SK-N-MC (cell line): ENCODE measurements at regions not wholly inside any gene's neighbourhood (a gene's known extent, or its start where the extent isn't known, plus 50 kb on each side); places are given as distances from the start of the nearest gene placed in this dataset.

ENCODE experiments used
- DNase-seq: peaks from one replicate; pipeline ENCODE4 v3.0.0-alpha.2; 2011; ENCODE audit warnings: low read depth, low spot score
- H3K27ac ChIP-seq: fragments of 200-600 bp; sonication (generic); 2 replicates; pipeline ENCODE4 v1.5.1; 2016; ENCODE audit warnings: mixed run types
- H3K36me3 ChIP-seq: fragments of 200-600 bp; sonication (generic); 2 replicates; pipeline ENCODE4 v1.6.1; 2017; ENCODE audit warnings: antibody characterized with exemption, low read length, mixed read lengths; ENCODE audit not compliant: insufficient read depth
- H3K4me3 ChIP-seq: fragments of 200-600 bp; sonication (generic); 2 replicates; pipeline ENCODE4 v1.5.1; 2016
- H3K9ac ChIP-seq: fragments of 200-600 bp; sonication (generic); 2 replicates; pipeline ENCODE4 v1.8.0; 2017; ENCODE audit warnings: mixed run types, mixed read lengths; ENCODE audit not compliant: insufficient read length
- H3K9me3 ChIP-seq: fragments of 200-600 bp; sonication (generic); 2 replicates; pipeline ENCODE4 v1.6.1; 2017; ENCODE audit warnings: low read depth, mild to moderate bottlenecking, antibody characterized with exemption, low read length, moderate library complexity, mixed read lengths
- EZH2 ChIP-seq: fragments of 200-600 bp; sonication (generic); IDR thresholded peaks from one replicate; pipeline ENCODE4 v1.6.1; 2017; ENCODE audit warnings: antibody characterized with exemption
- FOXP2 ChIP-seq: optimal IDR thresholded peaks from 2 replicates; pipeline ENCODE3; 2011; ENCODE audit warnings: mild to moderate bottlenecking, moderate library complexity; ENCODE audit not compliant: insufficient read depth; ENCODE audit errors: extremely low read length, control extremely low read depth
- POLR2AphosphoS5 ChIP-seq: IDR thresholded peaks from 2 replicates; pipeline ENCODE4 v1.6.1; 2012; ENCODE audit warnings: mild to moderate bottlenecking, low read depth, low read length, borderline replicate concordance

DNA sequence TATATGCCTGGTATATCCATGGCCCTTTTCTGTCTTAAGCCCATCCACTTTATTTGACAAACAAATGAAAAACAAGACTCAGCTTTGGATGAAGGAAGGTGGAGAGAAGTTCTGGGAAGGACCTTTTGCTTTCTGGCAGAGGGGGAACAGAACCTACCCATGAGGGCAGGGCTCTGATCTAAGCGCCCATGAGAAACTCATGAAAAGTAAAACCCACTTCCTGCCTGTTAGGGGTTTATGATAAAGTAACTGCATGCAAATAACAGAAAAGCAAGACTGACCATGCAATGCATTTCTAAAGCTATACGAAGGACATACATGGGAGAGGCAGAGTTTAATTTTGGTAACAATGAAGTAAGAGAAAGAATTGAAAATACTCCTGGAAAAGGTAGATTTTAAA is 181.9 kb upstream of the ADRA1B start:
- Histone ChIP-seq H3K4me3 (no peak overlapping the region), H3K36me3 (no peaks in the 10 kb centered on the region), H3K9ac (no peak overlapping the region), H3K27ac (no peak overlapping the region), H3K9me3 (no peaks in the 10 kb centered on the region)
- no peak for DNase-seq
- TF ChIP-seq EZH2: no peak
- TF ChIP-seq FOXP2: no peak
- no peak for TF ChIP-seq POLR2AphosphoS5

DNA sequence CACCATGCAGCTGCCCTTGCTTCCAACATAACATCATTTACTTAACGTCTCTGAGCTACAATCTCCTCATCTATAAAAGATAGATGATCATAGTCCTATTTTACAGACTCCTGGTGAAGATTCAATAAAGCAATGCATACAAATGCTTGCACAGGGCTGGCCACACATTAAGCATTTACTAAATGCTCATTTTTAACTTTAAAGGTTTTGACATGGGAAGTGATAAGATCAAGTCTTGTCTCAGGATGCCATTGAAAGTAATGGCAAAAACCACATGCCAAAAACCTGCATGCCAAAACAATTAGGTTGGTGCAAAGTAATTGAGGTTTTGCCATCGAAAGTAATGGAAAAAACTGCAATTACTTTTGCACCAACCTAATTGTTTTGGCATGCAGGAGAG is 181.2 kb upstream of the ADRA1B start:
- no peak for TF ChIP-seq EZH2
- TF ChIP-seq FOXP2: no peak
- TF ChIP-seq POLR2AphosphoS5: no peak
- no peaks in the 10 kb centered on the region for H3K9me3 ChIP-seq
- no peaks in the 10 kb centered on the region for H3K36me3 ChIP-seq
- H3K27ac ChIP-seq: no peak overlapping the region
- no peak for DNase-seq
- no peak overlapping the region for H3K9ac ChIP-seq
- no peak overlapping the region for H3K4me3 ChIP-seq

DNA sequence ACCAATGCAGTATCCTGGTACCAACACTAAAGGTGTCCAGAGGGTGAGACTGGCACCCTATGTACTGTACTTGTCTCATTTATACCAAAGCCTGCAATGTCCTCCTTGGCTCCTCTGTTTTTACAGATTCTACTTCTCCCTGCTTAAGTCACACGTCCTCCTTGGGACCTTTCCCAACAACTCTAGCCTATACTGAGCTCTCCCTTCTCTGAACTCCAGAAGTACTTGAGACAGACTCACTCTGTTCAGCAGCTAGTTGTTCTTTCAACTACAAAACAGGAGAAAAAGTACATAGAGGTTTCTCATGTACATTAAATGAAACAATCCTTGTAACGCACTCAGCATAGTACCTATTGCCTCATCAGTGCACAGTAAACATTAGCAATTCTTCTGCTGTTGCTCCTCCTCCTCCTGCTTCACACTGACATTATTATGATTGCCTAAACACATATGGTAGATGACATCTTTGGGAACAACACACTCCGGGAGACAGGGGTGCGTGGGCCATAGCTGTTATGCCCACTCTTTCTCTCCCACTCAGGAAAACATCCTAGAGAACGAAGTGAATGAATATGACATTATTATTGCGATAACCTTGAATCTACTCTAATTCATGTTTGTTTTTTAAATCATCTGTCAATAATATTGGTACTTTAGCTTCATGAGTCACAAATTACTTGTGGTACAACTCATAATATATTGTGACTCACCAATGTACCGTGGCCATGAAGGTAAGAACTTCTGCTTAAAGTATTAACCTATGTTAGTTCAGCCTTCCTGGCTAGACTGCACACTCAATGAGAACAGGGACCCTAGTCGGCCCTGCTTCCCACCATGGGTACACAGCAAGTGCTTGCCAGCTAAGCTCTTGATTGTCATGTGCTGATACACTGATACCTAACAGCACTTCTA is 180.3 kb upstream of the ADRA1B start:
- no peak overlapping the region for H3K27ac ChIP-seq
- no peaks in the 10 kb centered on the region for H3K36me3 ChIP-seq
- H3K9me3 ChIP-seq: no peaks in the 10 kb centered on the region
- TF ChIP-seq FOXP2 (no peak), POLR2AphosphoS5 (no peak), EZH2 (no peak)
- no peak for DNase-seq
- no peak overlapping the region for H3K9ac ChIP-seq
- H3K4me3 ChIP-seq: no peak overlapping the region

DNA sequence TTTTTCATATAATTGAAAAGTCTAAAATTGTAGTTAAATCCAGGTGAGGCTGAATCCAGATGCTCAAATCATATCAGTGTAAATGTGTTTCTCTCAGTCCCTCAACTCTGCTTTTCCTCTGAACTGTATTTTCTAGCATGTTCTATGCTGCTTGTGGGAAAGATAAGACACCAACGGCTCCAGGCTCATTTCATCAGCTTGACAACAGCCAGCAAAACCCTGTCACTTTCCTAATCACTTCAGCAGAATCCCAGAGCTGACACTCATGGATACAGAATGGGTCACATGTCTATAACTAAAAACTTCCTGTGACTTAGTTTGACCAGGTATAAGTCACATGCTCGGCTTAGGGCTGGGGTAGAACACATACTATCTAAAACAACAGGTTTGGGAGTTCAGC is 179.4 kb upstream of the ADRA1B start:
- Histone ChIP-seq H3K4me3 (no peak overlapping the region), H3K36me3 (no peaks in the 10 kb centered on the region), H3K9ac (no peak overlapping the region), H3K9me3 (no peaks in the 10 kb centered on the region), H3K27ac (no peak overlapping the region)
- DNase-seq: no peak
- TF ChIP-seq FOXP2: no peak
- TF ChIP-seq POLR2AphosphoS5: no peak
- no peak for TF ChIP-seq EZH2

DNA sequence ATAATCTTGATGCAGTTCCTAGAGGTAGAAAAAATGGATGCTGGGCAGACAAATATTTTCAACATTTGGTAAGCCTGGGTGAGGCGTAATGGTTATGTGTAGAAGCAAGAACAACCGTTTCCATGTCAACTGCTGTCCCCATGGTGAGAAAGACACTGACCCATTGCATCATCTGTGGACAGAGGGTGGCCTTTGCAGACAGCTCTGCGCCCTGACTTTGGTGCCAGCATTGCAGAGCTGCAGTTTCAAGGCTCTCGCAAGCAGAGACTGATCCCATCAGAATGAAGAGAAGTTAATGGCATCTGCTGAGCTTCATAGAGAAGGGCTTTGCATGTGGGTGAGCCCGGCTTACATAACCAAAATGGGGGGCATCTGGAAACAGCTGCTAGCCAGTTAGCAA is 179.0 kb upstream of the ADRA1B start:
- Histone ChIP-seq H3K9ac (no peak overlapping the region), H3K9me3 (no peaks in the 10 kb centered on the region), H3K27ac (no peak overlapping the region), H3K36me3 (no peaks in the 10 kb centered on the region), H3K4me3 (no peak overlapping the region)
- DNase-seq: no peak
- TF ChIP-seq FOXP2: no peak
- no peak for TF ChIP-seq EZH2
- no peak for TF ChIP-seq POLR2AphosphoS5

DNA sequence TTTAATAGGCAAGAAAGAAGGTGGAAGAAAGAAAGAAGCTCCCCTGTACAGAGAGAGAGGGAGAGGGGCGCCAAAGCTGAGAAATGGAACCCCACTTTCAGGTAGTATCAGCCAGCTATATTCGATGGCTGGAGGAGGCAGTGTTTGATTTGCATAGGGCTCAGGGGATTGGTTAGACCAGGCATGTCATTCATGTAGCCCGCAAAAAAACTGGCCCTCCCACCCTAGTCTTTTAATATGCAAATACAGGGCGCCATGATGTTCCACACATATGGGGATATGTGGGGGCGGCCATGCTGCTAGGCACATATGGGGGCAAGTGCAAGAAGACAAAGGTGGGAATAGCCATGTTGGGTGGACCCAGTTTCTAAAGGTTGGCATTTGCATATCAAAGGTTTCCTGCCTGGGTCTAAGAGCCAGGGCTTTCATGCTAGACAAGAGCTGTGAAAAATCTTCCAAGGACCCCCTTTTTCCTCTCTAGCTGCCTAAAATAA is 174.4 kb upstream of the ADRA1B start:
- no peaks in the 10 kb centered on the region for H3K36me3 ChIP-seq
- no peak overlapping the region for H3K27ac ChIP-seq
- no peak for DNase-seq
- no peaks in the 10 kb centered on the region for H3K9me3 ChIP-seq
- TF ChIP-seq EZH2 (no peak), FOXP2 (no peak), POLR2AphosphoS5 (no peak)
- H3K9ac ChIP-seq: no peak overlapping the region
- no peak overlapping the region for H3K4me3 ChIP-seq

DNA sequence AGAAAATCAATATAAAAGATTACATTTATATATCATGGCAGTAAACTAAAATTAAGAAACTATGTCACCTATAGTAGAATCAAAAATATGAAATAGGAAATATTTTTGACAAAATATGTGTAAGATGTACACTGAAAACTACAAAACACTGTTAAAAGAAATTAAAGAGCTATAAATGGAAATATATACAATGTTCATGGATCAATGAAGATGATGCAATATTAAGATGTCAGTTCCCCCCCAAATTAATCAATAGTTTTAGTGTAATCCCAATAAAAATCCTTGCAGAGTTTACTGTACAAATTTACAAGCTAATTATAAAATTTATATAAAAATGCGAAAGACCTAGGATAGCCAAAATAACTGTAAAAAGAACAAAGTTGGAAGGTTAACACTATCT is 173.0 kb upstream of the ADRA1B start:
- Histone ChIP-seq H3K36me3 (no peaks in the 10 kb centered on the region), H3K9ac (no peak overlapping the region), H3K27ac (no peak overlapping the region), H3K9me3 (no peaks in the 10 kb centered on the region), H3K4me3 (no peak overlapping the region)
- no peak for DNase-seq
- TF ChIP-seq FOXP2: no peak

DNA sequence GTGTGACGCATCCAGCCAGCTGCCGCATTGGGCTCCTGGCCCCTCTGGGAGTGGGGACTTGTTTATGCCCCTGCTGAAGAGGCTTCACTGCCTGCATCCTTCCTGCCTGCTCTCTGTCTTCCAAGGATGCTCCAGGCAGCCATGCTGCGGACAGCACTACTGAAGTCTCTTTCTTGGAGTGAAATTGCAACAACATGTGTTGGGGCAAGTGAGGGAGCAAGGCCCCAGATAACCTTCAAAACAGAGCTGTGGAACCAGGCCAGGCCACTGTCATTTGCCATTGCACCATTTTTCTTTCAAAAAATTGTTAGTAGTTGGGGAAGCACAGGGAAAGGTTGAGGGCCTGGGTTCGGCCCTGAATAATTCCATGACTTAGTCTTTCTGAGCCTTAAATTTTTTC is 169.6 kb upstream of the ADRA1B start:
- no peaks in the 10 kb centered on the region for H3K36me3 ChIP-seq
- H3K9me3 ChIP-seq: no peaks in the 10 kb centered on the region
- H3K9ac ChIP-seq: no peak overlapping the region
- H3K4me3 ChIP-seq: no peak overlapping the region
- no peak overlapping the region for H3K27ac ChIP-seq
- no peak for DNase-seq
- TF ChIP-seq FOXP2: no peak
- no peak for TF ChIP-seq EZH2
- no peak for TF ChIP-seq POLR2AphosphoS5

DNA sequence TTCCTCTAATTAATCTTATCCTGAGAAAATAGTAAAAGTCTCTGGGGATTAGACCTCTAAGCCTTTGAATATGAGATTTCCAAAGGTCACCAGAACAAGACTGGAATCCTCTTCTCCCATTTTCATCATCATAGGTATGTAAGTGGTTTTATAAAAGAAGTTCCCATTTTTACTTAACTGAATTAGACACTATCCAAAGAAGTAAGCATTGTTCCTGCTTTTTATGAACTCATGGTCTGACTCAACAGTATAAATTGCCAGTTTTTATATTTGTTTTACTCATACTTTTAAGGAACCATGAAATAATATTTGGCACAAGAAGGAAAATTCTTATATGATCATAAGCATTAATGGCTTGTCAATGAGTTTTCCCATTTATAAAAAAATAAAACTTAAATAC is 167.1 kb upstream of the ADRA1B start:
- Histone ChIP-seq H3K36me3 (no peaks in the 10 kb centered on the region), H3K9ac (no peak overlapping the region), H3K4me3 (no peak overlapping the region), H3K9me3 (no peaks in the 10 kb centered on the region), H3K27ac (no peak overlapping the region)
- no peak for DNase-seq
- TF ChIP-seq POLR2AphosphoS5 (no peak), EZH2 (no peak), FOXP2 (no peak)
